ENCODE measurements at regions not wholly inside any gene's neighbourhood (a gene's known extent, or its start where the extent isn't known, plus 50 kb on each side); places are given as distances from the start of the nearest gene placed in this dataset.

- in situ Hi-C loops (cut with MboI; ENCODE audit: low pct_unique_long_range_greater_than_20kb in 2 of 9, low sequenced_read_pairs in 9 of 9, unreplicated experiment in 9 of 9) = no loop called here
- Histone ChIP-seq H3K4me1 (replicated peaks in 1 of 2) (peaks cover 0 to under 1% of the 10 kb centered on the region in 2 donors), H3K27ac (no peak overlapping the region), H3K4me3 (no peak overlapping the region)
- peak in 1 of 8 experiments; percentile 52 for ATAC-seq (replicated peaks in 6 of 8)
- WGBS, 10 experiments = 4 to 80% (median 34%) methylated on average over 1 to 4 of the region's 4 CpGs
These were observed 54.4 kb upstream of the BMP2K start for GRCh38 chr4:78721747-78722146.

GRCh38 chr4:78722320-78722719, 53.8 kb upstream of the BMP2K start:
- in situ Hi-C loops (cut with MboI; ENCODE audit: low pct_unique_long_range_greater_than_20kb in 2 of 9, low sequenced_read_pairs in 9 of 9, unreplicated experiment in 9 of 9) = no loop called here
- Histone ChIP-seq H3K4me3 (no peak overlapping the region), H3K4me1 (replicated peaks in 1 of 2) (peaks cover 0 to 3% of the 10 kb centered on the region in 2 donors), H3K27ac (no peak overlapping the region)
- no peak for ATAC-seq (replicated peaks in 6 of 8)
- 50 to 100% (median 72%) methylated on average over 2 to 5 of the region's 5 CpGs; no CpG with 5 or more reads in 1 of the 10 experiments for WGBS, 10 experiments

- H3K4me1 ChIP-seq (replicated peaks in 1 of 2) = peaks cover 0 to 3% of the 10 kb centered on the region in 2 donors
- no peak overlapping the region for H3K27ac ChIP-seq
- in situ Hi-C loops (cut with MboI; ENCODE audit: low pct_unique_long_range_greater_than_20kb in 2 of 9, low sequenced_read_pairs in 9 of 9, unreplicated experiment in 9 of 9) = no loop called here
- H3K4me3 ChIP-seq = no peak overlapping the region
- peak in 3 of 8 experiments; percentile 36 to 89 (median 63) for ATAC-seq (replicated peaks in 6 of 8)
These were observed 53.3 kb upstream of the BMP2K start for GRCh38 chr4:78722878-78723277.
